Esophagus muscularis mucosa (tissue), 4 donors: ENCODE measurements at regions not wholly inside any gene's neighbourhood (a gene's known extent, or its start where the extent isn't known, plus 50 kb on each side); places are given as distances from the start of the nearest gene placed in this dataset.
"Not testable (repeated sequence)": the region's sequence is repeated elsewhere in the genome, so short reads cannot be mapped to it uniquely, and the experiment has no call there.

Experiments used
- DNase-seq: peaks from one replicate; pipeline ENCODE4 v3.0.0-alpha.2; 2017; ENCODE audit errors: extremely low spot score
- H3K27ac ChIP-seq, 4 donors: fragments of 200-600 bp; sonication (generic); replicated peaks in 1 of 4; 1 replicate in 3 of 4; 2 replicates in 1 of 4; pipeline ENCODE4 v1.5.1; 2016 to 2019; ENCODE audit warnings: mild to moderate bottlenecking in 1 of 4
- H3K27me3 ChIP-seq, 4 donors: fragments of 200-600 bp; sonication (generic); one replicate each; pipeline versions ENCODE4 v1.5.1 to v1.6.0; 2016 to 2019
- H3K36me3 ChIP-seq, 4 donors: fragments of 200-600 bp; sonication (generic); one replicate each; pipeline ENCODE4 v1.5.1; 2016 to 2019
- H3K4me1 ChIP-seq, 4 donors: fragments of 200-600 bp; sonication (generic); one replicate each; pipeline ENCODE4 v1.5.1; 2016 to 2019
- H3K4me3 ChIP-seq, 4 donors: fragments of 200-600 bp; sonication (generic); 1 replicate in 2 of 4; 2 replicates in 2 of 4; pipeline ENCODE4 v1.5.1; 2016 to 2019; ENCODE audit warnings: mild to moderate bottlenecking in 4 of 4, moderate library complexity in 1 of 4
- H3K9me3 ChIP-seq, 4 donors: fragments of 200-600 bp; sonication (generic); 1 replicate in 3 of 4; 2 replicates in 1 of 4; pipeline ENCODE4 v1.5.1; 2016 to 2019
- CTCF ChIP-seq, 3 experiments: fragments of 200-600 bp in 2 of 3; fragments of 450-650 bp in 1 of 3; sonication (generic) in 2 of 3; IDR thresholded peaks; one replicate each; pipeline ENCODE4 v1.5.1; 2017 to 2019; ENCODE audit warnings: antibody characterized with exemption in 3 of 3, mild to moderate bottlenecking in 2 of 3, moderate library complexity in 1 of 3
- EP300 ChIP-seq: sonication (generic); formaldehyde crosslinking; IDR thresholded peaks from one replicate; pipeline ENCODE4 v1.6.1; 2017; ENCODE audit warnings: antibody characterized with exemption
- POLR2A ChIP-seq: fragments of 450-650 bp; IDR thresholded peaks from one replicate; pipeline ENCODE4 v1.6.1; 2017; ENCODE audit warnings: antibody characterized with exemption, moderate library complexity, mild to moderate bottlenecking, low read depth
- POLR2AphosphoS5 ChIP-seq, 2 donors: sonication (generic); formaldehyde crosslinking; IDR thresholded peaks; one replicate each; pipeline ENCODE4 v1.6.1; 2017; ENCODE audit warnings: antibody characterized with exemption in 2 of 2
- WGBS: methylation state at CpG from one replicate; pipeline ENCODE4 v1.1.5; 2018; 5-methylcytosine and 5-hydroxymethylcytosine counted together
- intact Hi-C: fragments of 100-400 bp; cut with DNase I; formaldehyde crosslinking; loops from one replicate; pipeline ENCODE4 v1.15.1; 2023

DNA sequence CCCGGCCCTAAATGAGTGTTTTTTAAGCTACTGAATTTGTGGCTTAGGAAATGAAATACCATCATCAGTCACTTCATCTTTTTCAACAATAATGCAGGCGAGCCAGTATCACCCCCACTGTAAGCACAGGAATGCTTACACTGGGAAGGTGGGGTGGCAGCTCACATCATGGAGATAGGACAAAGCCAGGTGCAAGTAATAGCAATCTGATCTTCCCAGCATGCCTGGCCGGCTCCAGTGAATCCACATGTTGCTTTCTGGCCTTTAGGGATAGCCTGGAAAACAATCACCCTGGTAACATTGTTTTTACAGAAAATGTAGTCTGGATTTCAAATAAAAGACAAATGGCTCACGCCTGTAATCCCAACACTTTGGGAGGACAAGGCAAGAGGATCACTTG is 140.9 kb upstream of the SOD1 start:
- H3K27me3 ChIP-seq = no peaks in the 10 kb centered on the region
- TF ChIP-seq CTCF (IDR thresholded peaks at IDR 0.05) = no peak
- TF ChIP-seq POLR2AphosphoS5 (IDR thresholded peaks at IDR 0.05) = no peak
- TF ChIP-seq EP300 = no peak
- no peak for TF ChIP-seq POLR2A
- intact Hi-C loops = no loop called here
- H3K9me3 ChIP-seq = no peaks in the 10 kb centered on the region
- no peak overlapping the region for H3K27ac ChIP-seq
- H3K36me3 ChIP-seq = no peaks in the 10 kb centered on the region
- no peak for DNase-seq
- WGBS = 93% methylated on average over 4 of the region's 4 CpGs
- no peaks in the 10 kb centered on the region for H3K4me1 ChIP-seq
- no peak overlapping the region for H3K4me3 ChIP-seq

DNA sequence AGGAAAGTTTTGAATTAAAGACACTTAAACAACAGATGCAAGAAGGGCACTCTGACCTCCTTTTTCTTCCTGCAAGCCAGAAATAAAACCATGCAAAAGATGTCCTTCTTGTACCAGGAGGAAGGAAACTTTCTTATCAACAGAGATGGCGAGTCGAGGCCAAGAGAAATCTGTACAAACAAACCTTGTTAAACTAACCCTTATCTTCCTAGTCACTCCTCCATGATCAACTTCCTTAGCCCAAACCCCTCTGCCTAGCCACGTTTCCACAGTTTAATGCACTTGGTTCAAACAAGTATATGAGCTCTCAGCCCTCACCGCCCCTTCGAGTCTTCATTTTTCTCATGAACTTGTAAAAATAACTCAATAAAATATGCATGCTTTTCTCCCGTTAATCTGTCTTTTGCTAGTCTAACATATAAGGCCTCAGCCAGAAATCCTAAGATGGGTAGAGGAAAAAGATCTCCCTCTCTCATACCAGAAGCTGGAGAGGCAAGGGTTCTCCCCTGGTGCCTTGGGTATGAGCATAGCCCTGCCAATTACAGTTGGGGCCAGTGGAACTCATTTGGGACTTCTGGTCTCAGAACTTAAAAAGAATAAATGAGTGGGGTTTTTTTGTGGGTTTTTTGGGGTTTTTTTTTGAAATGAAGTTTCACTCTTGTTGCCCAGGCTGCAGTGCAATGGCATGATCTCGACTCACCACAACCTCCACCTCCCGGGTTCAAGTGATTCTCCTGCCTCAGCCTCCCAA is 141.7 kb upstream of the SOD1 start:
- Histone ChIP-seq H3K27me3 (no peaks in the 10 kb centered on the region), H3K36me3 (no peaks in the 10 kb centered on the region), H3K27ac (no peak overlapping the region), H3K9me3 (no peaks in the 10 kb centered on the region), H3K4me1 (no peaks in the 10 kb centered on the region), H3K4me3 (no peak overlapping the region)
- 84% methylated on average over 8 of the region's 8 CpGs for WGBS
- no peak for TF ChIP-seq EP300
- TF ChIP-seq POLR2A = no peak
- TF ChIP-seq CTCF (IDR thresholded peaks at IDR 0.05) = no peak
- TF ChIP-seq POLR2AphosphoS5 (IDR thresholded peaks at IDR 0.05) = no peak
- intact Hi-C loops = no loop called here
- no peak for DNase-seq

DNA sequence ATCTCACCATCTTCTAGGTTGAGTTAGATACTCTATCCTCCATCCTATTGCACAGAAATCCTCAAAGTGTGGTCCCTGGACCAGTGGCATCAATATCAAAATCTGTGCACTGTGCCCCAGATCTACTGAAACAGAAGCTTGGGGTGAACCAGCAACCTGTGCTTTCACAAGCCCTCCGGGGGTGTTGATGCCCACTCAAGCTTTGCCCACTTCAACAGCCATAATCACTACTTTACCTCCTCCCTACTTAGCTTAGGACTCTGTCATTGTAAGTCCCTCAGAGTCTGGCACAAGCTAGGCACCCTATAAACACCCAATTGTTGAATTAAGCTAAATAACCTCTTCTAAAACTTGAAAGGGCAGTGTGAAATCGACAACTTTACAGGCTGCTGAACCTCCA is 144.2 kb upstream of the SOD1 start:
- no peaks in the 10 kb centered on the region for H3K4me1 ChIP-seq
- H3K36me3 ChIP-seq = no peaks in the 10 kb centered on the region
- WGBS = 92% methylated on average over 2 of the region's 2 CpGs
- no peaks in the 10 kb centered on the region for H3K9me3 ChIP-seq
- H3K27me3 ChIP-seq = no peaks in the 10 kb centered on the region
- DNase-seq = no peak
- intact Hi-C loops = no loop called here
- no peak overlapping the region for H3K27ac ChIP-seq
- H3K4me3 ChIP-seq = no peak overlapping the region
- TF ChIP-seq POLR2AphosphoS5 (IDR thresholded peaks at IDR 0.05) = no peak
- no peak for TF ChIP-seq CTCF (IDR thresholded peaks at IDR 0.05)
- TF ChIP-seq EP300 = no peak
- TF ChIP-seq POLR2A = no peak

DNA sequence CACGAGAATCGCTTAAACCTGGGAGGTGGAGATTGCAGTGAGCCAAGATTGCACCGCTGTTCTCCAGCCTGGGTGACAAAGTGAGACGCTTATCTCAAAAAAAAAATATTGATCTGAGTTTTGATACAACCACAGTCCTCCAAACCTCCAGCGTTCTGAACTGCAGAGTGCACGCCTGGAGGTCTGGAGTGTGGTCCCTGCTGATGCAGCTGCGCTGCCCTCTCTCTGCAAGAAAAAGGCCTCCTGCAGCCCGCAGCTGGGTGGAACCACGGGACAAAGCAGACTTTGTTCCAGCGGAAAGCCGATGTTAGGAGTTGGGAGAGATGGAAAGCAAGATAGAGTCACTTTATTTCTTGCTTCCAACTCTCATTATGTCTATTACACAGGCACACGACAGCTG is 144.9 kb upstream of the SOD1 start:
- no peak for TF ChIP-seq EP300
- no peak for TF ChIP-seq CTCF (IDR thresholded peaks at IDR 0.05)
- TF ChIP-seq POLR2A = no peak
- TF ChIP-seq POLR2AphosphoS5 (IDR thresholded peaks at IDR 0.05) = no peak
- H3K36me3 ChIP-seq = no peaks in the 10 kb centered on the region
- no peak overlapping the region for H3K4me3 ChIP-seq
- 70% methylated on average over 12 of the region's 12 CpGs for whole genome bisulfite sequencing
- no peaks in the 10 kb centered on the region for H3K9me3 ChIP-seq
- intact Hi-C loops = no loop called here
- DNase-seq = no peak
- H3K27me3 ChIP-seq = no peaks in the 10 kb centered on the region
- no peak overlapping the region for H3K27ac ChIP-seq
- no peaks in the 10 kb centered on the region for H3K4me1 ChIP-seq

DNA sequence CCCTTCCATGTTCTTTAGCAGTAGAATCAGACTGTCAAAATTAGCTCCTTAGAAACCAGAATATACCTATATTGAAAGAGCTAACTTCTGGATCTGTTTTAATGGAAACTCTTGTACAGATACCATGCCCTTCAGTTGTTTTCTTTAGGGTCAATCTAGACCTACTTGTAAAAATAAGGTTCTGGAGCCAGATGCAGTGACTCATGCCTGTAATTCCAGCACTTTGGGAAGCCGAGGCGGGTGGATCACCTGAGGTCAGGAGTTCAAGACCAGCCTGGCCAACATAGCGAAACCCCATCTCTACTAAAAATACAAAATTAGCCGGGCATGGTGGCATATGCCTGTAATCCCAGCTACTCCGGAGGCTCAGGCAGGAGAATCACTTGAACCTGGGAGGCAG is 146.0 kb upstream of the SOD1 start:
- H3K27me3 ChIP-seq, H3K9me3 ChIP-seq, H3K27ac ChIP-seq, H3K4me1 ChIP-seq, H3K4me3 ChIP-seq, intact Hi-C loops, DNase-seq, H3K36me3 ChIP-seq: not testable (repeated sequence)
- 98% methylated on average over 5 of the region's 5 CpGs for WGBS

GRCh38 chr21:31511999-31512398 is 147.5 kb upstream of the SOD1 start:
- intact Hi-C loops, H3K36me3 ChIP-seq, H3K27me3 ChIP-seq, H3K27ac ChIP-seq, DNase-seq, H3K4me1 ChIP-seq, H3K4me3 ChIP-seq, H3K9me3 ChIP-seq: not testable (repeated sequence)
- 86% methylated on average over 4 of the region's 4 CpGs for WGBS
